CD14-positive monocyte (primary cell): ENCODE measurements at regions not wholly inside any gene's neighbourhood (a gene's known extent, or its start where the extent isn't known, plus 50 kb on each side); places are given as distances from the start of the nearest gene placed in this dataset.

Experiments used
- DNase-seq, 3 donors: peaks; one replicate each; pipeline ENCODE4 v3.0.0-alpha.2; 2011 to 2022
- H2AFZ ChIP-seq: 2 replicates; pipeline ENCODE4 v1.6.0; 2012; ENCODE audit warnings: mild to moderate bottlenecking, low read depth, low read length, inconsistent platforms; ENCODE audit not compliant: insufficient read depth, poor library complexity, severe bottlenecking
- H3K27ac ChIP-seq, 2 donors: 1 replicate in 1 of 2; 2 replicates in 1 of 2; pipeline ENCODE4 v1.5.1; 2012 to 2013; ENCODE audit warnings: low read length in 2 of 2, control low read depth in 1 of 2, inconsistent platforms in 1 of 2, low read depth in 1 of 2, mild to moderate bottlenecking in 1 of 2
- H3K27me3 ChIP-seq, 2 donors: one replicate each; pipeline versions ENCODE4 v1.6.0 to v1.6.1; 2011 to 2013; ENCODE audit warnings: low read length in 2 of 2; ENCODE audit not compliant: control insufficient read depth in 2 of 2, insufficient read depth in 2 of 2
- H3K36me3 ChIP-seq, 2 donors: replicated peaks in 1 of 2; 1 replicate in 1 of 2; 2 replicates in 1 of 2; pipeline versions ENCODE4 v1.5.1 to v1.6.1; 2012 to 2013; ENCODE audit warnings: low read length in 2 of 2, control low read depth in 1 of 2, inconsistent platforms in 1 of 2, mild to moderate bottlenecking in 1 of 2; ENCODE audit not compliant: insufficient read depth in 2 of 2, control insufficient read depth in 1 of 2
- H3K4me1 ChIP-seq, 2 donors: 1 replicate in 1 of 2; 2 replicates in 1 of 2; pipeline versions ENCODE4 v1.5.1 to v1.6.1; 2012 to 2013; ENCODE audit warnings: low read length in 2 of 2, control low read depth in 1 of 2, inconsistent platforms in 1 of 2, mild to moderate bottlenecking in 1 of 2, moderate library complexity in 1 of 2; ENCODE audit not compliant: insufficient read depth in 2 of 2, control insufficient read depth in 1 of 2
- H3K4me2 ChIP-seq: replicated peaks from 2 replicates; pipeline ENCODE3; 2012; ENCODE audit warnings: low read length, moderate library complexity, mild to moderate bottlenecking; ENCODE audit not compliant: poor library complexity, severe bottlenecking; ENCODE audit errors: extremely low read depth
- H3K4me3 ChIP-seq, 3 experiments: fragments of 200-600 bp in 1 of 3; sonication (generic) in 1 of 3; replicated peaks in 1 of 3; 1 replicate in 2 of 3; 2 replicates in 1 of 3; pipeline ENCODE4 v1.5.1; 2011 to 2013; ENCODE audit warnings: low read length in 3 of 3, mild to moderate bottlenecking in 3 of 3, control low read depth in 2 of 3, low read depth in 2 of 3, inconsistent platforms in 1 of 3, moderate library complexity in 1 of 3
- H3K79me2 ChIP-seq: 2 replicates; pipeline ENCODE4 v1.6.0; 2012; ENCODE audit warnings: mild to moderate bottlenecking, control low read depth, inconsistent platforms, low read length, moderate library complexity; ENCODE audit not compliant: insufficient read depth
- H3K9ac ChIP-seq: 2 replicates; pipeline ENCODE4 v1.6.0; 2017; ENCODE audit warnings: low read length, mild to moderate bottlenecking; ENCODE audit not compliant: insufficient read depth, poor library complexity, severe bottlenecking
- H3K9me3 ChIP-seq, 2 donors: replicated peaks in 1 of 2; 1 replicate in 1 of 2; 2 replicates in 1 of 2; pipeline versions ENCODE4 v1.5.1 to v1.6.1; 2012 to 2013; ENCODE audit warnings: low read length in 2 of 2, control low read depth in 1 of 2; ENCODE audit not compliant: control insufficient read depth in 1 of 2, insufficient read depth in 1 of 2
- H4K20me1 ChIP-seq: 2 replicates; pipeline ENCODE4 v1.6.0; 2012; ENCODE audit warnings: mild to moderate bottlenecking, low read length, control low read depth, moderate library complexity; ENCODE audit not compliant: insufficient read depth
- H3K27ac Mint-ChIP-seq, 7 donors: one replicate each; pipeline ENCODE4 v1.8.0; 2020; ENCODE audit warnings: mild to moderate bottlenecking in 7 of 7, mixed read lengths in 7 of 7, moderate library complexity in 6 of 7, inconsistent platforms in 2 of 7
- H3K27me3 Mint-ChIP-seq, 3 donors: one replicate each; pipeline ENCODE4 v1.8.0; 2021 to 2022; ENCODE audit warnings: low read depth in 3 of 3, mild to moderate bottlenecking in 3 of 3, mixed read lengths in 3 of 3, moderate library complexity in 3 of 3, inconsistent platforms in 1 of 3
- H3K36me3 Mint-ChIP-seq, 2 donors: one replicate each; pipeline ENCODE4 v1.8.0; 2020; ENCODE audit warnings: mixed read lengths in 2 of 2, inconsistent platforms in 1 of 2, mild to moderate bottlenecking in 1 of 2
- H3K4me1 Mint-ChIP-seq: one replicate; pipeline ENCODE4 v1.8.0; 2020; ENCODE audit warnings: mild to moderate bottlenecking, mixed read lengths
- H3K4me3 Mint-ChIP-seq, 2 donors: one replicate each; pipeline ENCODE4 v1.8.0; 2020; ENCODE audit warnings: mild to moderate bottlenecking in 2 of 2, mixed read lengths in 2 of 2, moderate library complexity in 1 of 2
- H3K9me3 Mint-ChIP-seq, 7 donors: one replicate each; pipeline ENCODE4 v1.8.0; 2020 to 2022; ENCODE audit warnings: mixed read lengths in 7 of 7, mild to moderate bottlenecking in 6 of 7, moderate library complexity in 6 of 7, inconsistent platforms in 2 of 7
- CTCF ChIP-seq: fragments of 200-600 bp; IDR thresholded peaks from one replicate; pipeline ENCODE4 v1.8.0; 2022; ENCODE audit warnings: antibody characterized with exemption, mild to moderate bottlenecking
- WGBS: methylation state at CpG from one replicate; pipeline ENCODE4 v1.1.5; 2013; ENCODE audit warnings: missing lambda C conversion rate; ENCODE audit not compliant: insufficient coverage; 5-methylcytosine and 5-hydroxymethylcytosine counted together
- intact Hi-C, 2 donors: fragments of 100-400 bp; cut with micrococcal nuclease; formaldehyde crosslinking; loops; one replicate each; pipeline versions ENCODE4 v1.15.0 to v1.15.1; 2023

- no peak overlapping the region for H3K9ac ChIP-seq
- no peaks in the 10 kb centered on the region for H3K27me3 ChIP-seq
- H3K9me3 Mint-ChIP-seq: peaks cover 0 to 7% (median 1%) of the 10 kb centered on the region in 7 donors
- DNase-seq: no peak
- H3K4me1 Mint-ChIP-seq: peaks cover 4% of the 10 kb centered on the region
- no peak overlapping the region for H3K4me3 ChIP-seq
- H3K4me3 Mint-ChIP-seq: no peak overlapping the region
- H3K4me1 ChIP-seq: no peaks in the 10 kb centered on the region
- no CpG with 5 or more reads among the region's 2 CpGs for WGBS
- H3K4me2 ChIP-seq: no peak overlapping the region
- H3K79me2 ChIP-seq: no peaks in the 10 kb centered on the region
- H3K36me3 Mint-ChIP-seq: no peaks in the 10 kb centered on the region
- H3K27ac ChIP-seq: no peak overlapping the region
- no peak overlapping the region for H2AFZ ChIP-seq
- peaks cover 0 to 4% (median 3%) of the 10 kb centered on the region in 3 donors for H3K27me3 Mint-ChIP-seq
- no peaks in the 10 kb centered on the region for H3K9me3 ChIP-seq
- H4K20me1 ChIP-seq: no peaks in the 10 kb centered on the region
- intact Hi-C loops: no loop called here
- no peak overlapping the region for H3K27ac Mint-ChIP-seq
- no peaks in the 10 kb centered on the region for H3K36me3 ChIP-seq
- no peak for TF ChIP-seq CTCF
Observed at GRCh38 chr5:61964201-61964600, 341.8 kb upstream of the KIF2A start.

DNA sequence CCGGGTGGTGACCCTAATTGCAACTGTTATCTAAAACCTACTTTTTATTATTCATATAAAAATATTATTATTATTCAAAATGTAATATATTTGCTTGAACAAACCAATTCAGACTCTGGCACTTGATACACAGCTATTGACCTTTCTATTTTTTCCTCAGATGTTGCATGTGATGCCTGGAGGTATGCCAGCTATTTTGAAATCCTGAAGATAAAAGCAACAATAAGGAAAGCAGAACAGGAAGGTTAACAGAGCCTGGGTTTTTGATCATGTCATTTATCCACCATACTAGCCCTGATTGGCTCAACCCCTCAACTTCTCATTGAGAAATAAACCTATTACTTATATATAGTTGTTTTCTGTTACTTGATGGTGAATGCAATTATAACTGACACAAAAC, 340.9 kb upstream of the KIF2A start:
- Histone ChIP-seq H4K20me1 (no peaks in the 10 kb centered on the region), H3K36me3 (no peaks in the 10 kb centered on the region), H3K79me2 (no peaks in the 10 kb centered on the region), H3K27ac (no peak overlapping the region), H3K9ac (no peak overlapping the region), H3K4me3 (no peak overlapping the region), H3K4me2 (no peak overlapping the region), H3K27me3 (no peaks in the 10 kb centered on the region), H3K9me3 (no peaks in the 10 kb centered on the region), H2AFZ (no peak overlapping the region), H3K4me1 (no peaks in the 10 kb centered on the region)
- TF ChIP-seq CTCF: no peak
- H3K27me3 Mint-ChIP-seq: peaks cover 0 to 4% (median 3%) of the 10 kb centered on the region in 3 donors
- WGBS: no CpG with 5 or more reads among the region's 1 CpG
- no peak overlapping the region for H3K4me3 Mint-ChIP-seq
- peaks cover 4% of the 10 kb centered on the region for H3K4me1 Mint-ChIP-seq
- H3K9me3 Mint-ChIP-seq: peaks cover 0 to 7% (median 1%) of the 10 kb centered on the region in 7 donors
- H3K36me3 Mint-ChIP-seq: no peaks in the 10 kb centered on the region
- no peak for DNase-seq
- intact Hi-C loops: no loop called here
- H3K27ac Mint-ChIP-seq: no peak overlapping the region
